ENCODE measurements at regions not wholly inside any gene's neighbourhood (a gene's known extent, or its start where the extent isn't known, plus 50 kb on each side); places are given as distances from the start of the nearest gene placed in this dataset.

DNA sequence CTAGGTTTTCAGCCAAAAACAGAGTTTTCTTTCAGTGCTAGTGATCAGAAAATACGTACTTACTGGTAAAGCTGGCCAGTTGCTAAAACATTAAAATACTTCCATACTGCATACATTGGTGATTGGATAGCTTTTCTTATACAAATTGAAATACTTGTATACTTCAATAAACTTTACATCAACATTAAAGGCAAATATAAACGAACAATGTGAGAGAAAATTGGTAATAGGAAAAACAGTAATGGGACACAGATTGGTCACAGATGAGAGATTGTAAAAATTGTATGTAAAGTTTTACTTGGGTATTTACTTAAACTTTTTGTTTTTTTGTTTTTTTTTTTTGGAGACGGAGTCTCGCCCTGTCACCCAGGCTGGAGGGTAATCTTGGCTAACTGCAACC lies 391.7 kb downstream of the TFEC start:
- TF ChIP-seq EZH2phosphoT487 (IDR thresholded peaks at IDR 0.05; ENCODE audit: insufficient read depth, low read depth) (no peak), EZH2 (IDR thresholded peaks at IDR 0.05; ENCODE audit: insufficient read depth, poor library complexity, severe bottlenecking) (no peak)

All from GM23248 (cell line).